ENCODE measurements at regions not wholly inside any gene's neighbourhood (a gene's known extent, or its start where the extent isn't known, plus 50 kb on each side); places are given as distances from the start of the nearest gene placed in this dataset.

GRCh38 chr2:19686439-19686838 lies 215.3 kb downstream of the TTC32 start:
- H3K36me3 ChIP-seq (ENCODE audit: insufficient read depth, low read depth, low read length), result no peaks in the 10 kb centered on the region
- no peak overlapping the region for H3K4me3 ChIP-seq (ENCODE audit: low read length)
- no peaks in the 10 kb centered on the region for H3K9me3 ChIP-seq (ENCODE audit: insufficient read depth, low read depth, low read length)
- no peak overlapping the region for H3K9ac ChIP-seq (ENCODE audit: low read depth, low read length)
- H3K4me1 ChIP-seq (ENCODE audit: insufficient read depth, low read length), result no peaks in the 10 kb centered on the region
- no peaks in the 10 kb centered on the region for H3K27me3 ChIP-seq (ENCODE audit: insufficient read depth, low read length)
- no peak overlapping the region for H3K27ac ChIP-seq (ENCODE audit: low read length)

DNA sequence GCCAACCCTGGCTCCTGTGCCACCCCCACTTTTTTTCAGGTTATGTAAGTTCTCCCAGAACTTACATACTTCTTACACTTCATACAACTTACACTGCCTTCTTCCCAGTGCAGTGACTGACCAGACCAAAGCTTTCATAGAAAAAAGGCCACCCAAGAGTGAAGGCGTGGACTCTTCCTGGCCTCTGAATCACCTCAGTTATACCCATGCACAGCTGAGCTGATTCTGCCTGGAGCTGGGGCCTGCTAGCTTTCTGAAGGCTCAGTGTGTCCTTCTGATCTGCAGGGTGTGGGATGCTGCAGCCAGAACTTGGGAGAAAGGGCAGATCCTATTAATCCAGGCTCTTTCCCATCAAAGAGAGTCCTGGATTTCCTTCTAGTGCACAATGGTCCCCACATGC lies 216.1 kb downstream of the TTC32 start:
- Histone ChIP-seq H3K36me3 (ENCODE audit: insufficient read depth, low read depth, low read length) (no peaks in the 10 kb centered on the region), H3K4me3 (ENCODE audit: low read length) (no peak overlapping the region), H3K27me3 (ENCODE audit: insufficient read depth, low read length) (no peaks in the 10 kb centered on the region; the same call in 1 of the 2 replicates), H3K9ac (ENCODE audit: low read depth, low read length) (no peak overlapping the region), H3K4me1 (ENCODE audit: insufficient read depth, low read length) (no peaks in the 10 kb centered on the region), H3K9me3 (ENCODE audit: insufficient read depth, low read depth, low read length) (no peaks in the 10 kb centered on the region), H3K27ac (ENCODE audit: low read length) (no peak overlapping the region)

DNA sequence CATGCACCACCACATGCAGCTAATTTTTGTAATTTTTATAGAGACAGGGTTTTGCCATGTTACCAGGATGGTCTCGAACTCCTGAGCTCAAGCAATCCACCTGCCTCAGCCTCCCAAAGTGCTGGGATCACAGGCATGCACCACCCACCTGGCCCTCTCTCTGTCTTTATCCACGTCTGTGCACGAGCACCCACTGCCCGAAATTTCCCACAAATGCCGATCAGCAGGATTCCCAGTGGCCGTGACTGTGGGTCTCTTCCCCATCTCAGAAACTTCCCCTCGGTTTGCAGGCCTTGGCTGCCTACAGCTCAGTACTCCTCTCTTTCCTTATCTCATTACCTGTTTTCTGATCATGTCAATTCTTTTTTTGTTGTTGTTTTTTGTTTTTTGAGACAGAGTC lies 217.3 kb downstream of the TTC32 start:
- Histone ChIP-seq H3K36me3 (ENCODE audit: insufficient read depth, low read depth, low read length) (no peaks in the 10 kb centered on the region), H3K4me3 (ENCODE audit: low read length) (no peak overlapping the region), H3K27ac (ENCODE audit: low read length) (no peak overlapping the region), H3K27me3 (ENCODE audit: insufficient read depth, low read length) (no peaks in the 10 kb centered on the region; the same call in 1 of the 2 replicates), H3K4me1 (ENCODE audit: insufficient read depth, low read length) (no peaks in the 10 kb centered on the region), H3K9ac (ENCODE audit: low read depth, low read length) (no peak overlapping the region), H3K9me3 (ENCODE audit: insufficient read depth, low read depth, low read length) (no peaks in the 10 kb centered on the region)

GRCh38 chr2:19683556-19683955 lies 218.2 kb downstream of the TTC32 start:
- H3K4me1 ChIP-seq (ENCODE audit: insufficient read depth, low read length), result no peaks in the 10 kb centered on the region
- H3K27me3 ChIP-seq (ENCODE audit: insufficient read depth, low read length), result no peaks in the 10 kb centered on the region; the same call in 1 of the 2 replicates
- no peak overlapping the region for H3K9ac ChIP-seq (ENCODE audit: low read depth, low read length)
- H3K9me3 ChIP-seq (ENCODE audit: insufficient read depth, low read depth, low read length), result no peaks in the 10 kb centered on the region
- H3K27ac ChIP-seq (ENCODE audit: low read length), result no peak overlapping the region
- H3K36me3 ChIP-seq (ENCODE audit: insufficient read depth, low read depth, low read length), result no peaks in the 10 kb centered on the region
- no peak overlapping the region for H3K4me3 ChIP-seq (ENCODE audit: low read length)

DNA sequence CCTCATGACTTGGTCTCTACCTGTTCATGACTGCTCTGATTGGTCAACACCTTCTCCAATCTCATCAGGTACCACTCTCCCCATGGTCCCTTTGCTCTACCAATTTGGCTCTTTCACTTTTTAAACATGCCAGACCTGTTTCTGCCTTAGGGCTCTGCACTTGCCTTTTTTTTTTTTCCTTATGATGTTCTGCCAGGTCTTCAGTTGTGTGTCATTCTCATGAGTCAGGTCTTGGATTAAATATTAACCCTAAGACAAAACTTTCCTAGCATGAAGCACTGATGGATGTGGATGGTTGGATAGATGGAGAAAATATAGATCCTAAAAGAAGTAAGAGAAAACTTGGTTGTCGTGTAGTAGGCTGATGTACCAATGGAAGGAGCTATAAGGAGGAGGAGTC lies 219.3 kb downstream of the TTC32 start:
- Histone ChIP-seq H3K27ac (ENCODE audit: low read length) (no peak overlapping the region), H3K4me1 (ENCODE audit: insufficient read depth, low read length) (no peaks in the 10 kb centered on the region), H3K27me3 (ENCODE audit: insufficient read depth, low read length) (no peaks in the 10 kb centered on the region; the same call in 1 of the 2 replicates), H3K4me3 (ENCODE audit: low read length) (no peak overlapping the region), H3K9me3 (ENCODE audit: insufficient read depth, low read depth, low read length) (no peaks in the 10 kb centered on the region), H3K9ac (ENCODE audit: low read depth, low read length) (no peak overlapping the region), H3K36me3 (ENCODE audit: insufficient read depth, low read depth, low read length) (no peaks in the 10 kb centered on the region)

DNA sequence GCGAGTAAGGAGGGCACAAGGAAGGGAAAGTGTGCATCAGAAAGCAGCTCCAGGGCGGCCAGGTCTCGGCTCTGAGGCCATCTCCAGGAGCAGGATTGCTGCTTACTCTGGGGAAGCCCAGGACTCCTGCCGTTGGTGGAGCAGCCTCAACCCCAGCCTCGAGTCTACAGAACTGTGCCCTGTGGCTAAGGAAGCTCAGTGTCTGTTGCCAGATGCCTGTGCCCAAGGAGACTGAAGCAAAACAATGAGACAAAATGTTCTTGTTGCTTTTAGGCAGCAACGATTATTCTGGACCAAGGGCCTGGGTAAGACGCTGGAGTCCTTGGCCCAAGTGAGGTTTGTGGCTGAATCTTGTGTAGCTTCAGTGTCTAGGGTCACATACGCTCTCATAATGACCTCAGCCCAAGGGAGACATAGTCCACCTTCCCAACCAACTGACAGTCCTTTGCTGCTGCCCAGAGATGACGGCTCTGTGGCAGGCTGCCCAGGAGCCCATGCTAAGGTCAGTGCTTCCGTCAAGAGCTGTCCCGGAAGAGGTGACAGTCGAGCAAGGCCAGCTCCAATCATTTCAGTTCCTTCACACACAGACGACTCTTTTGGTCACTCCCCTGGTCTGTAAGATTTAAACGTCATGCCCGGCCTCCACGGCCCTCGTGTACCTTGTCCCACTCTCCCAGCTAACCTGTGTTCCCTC lies 223.8 kb downstream of the TTC32 start:
- Histone ChIP-seq H3K27ac (ENCODE audit: low read length) (no peak overlapping the region), H3K9ac (ENCODE audit: low read depth, low read length) (no peak overlapping the region), H3K4me1 (ENCODE audit: insufficient read depth, low read length) (no peaks in the 10 kb centered on the region), H3K9me3 (ENCODE audit: insufficient read depth, low read depth, low read length) (no peaks in the 10 kb centered on the region), H3K4me3 (ENCODE audit: low read length) (no peak overlapping the region), H3K36me3 (ENCODE audit: insufficient read depth, low read depth, low read length) (no peaks in the 10 kb centered on the region), H3K27me3 (ENCODE audit: insufficient read depth, low read length) (no peaks in the 10 kb centered on the region; the same call in 1 of the 2 replicates)

- Histone ChIP-seq H3K27ac (ENCODE audit: low read length) (no peak overlapping the region), H3K4me3 (ENCODE audit: low read length) (no peak overlapping the region), H3K4me1 (ENCODE audit: insufficient read depth, low read length) (no peaks in the 10 kb centered on the region), H3K27me3 (ENCODE audit: insufficient read depth, low read length) (no peaks in the 10 kb centered on the region; the same call in 1 of the 2 replicates), H3K36me3 (ENCODE audit: insufficient read depth, low read depth, low read length) (no peaks in the 10 kb centered on the region), H3K9me3 (ENCODE audit: insufficient read depth, low read depth, low read length) (no peaks in the 10 kb centered on the region), H3K9ac (ENCODE audit: low read depth, low read length) (no peak overlapping the region)
Observed at GRCh38 chr2:19677215-19677777, 224.5 kb downstream of the TTC32 start.

GRCh38 chr2:19676770-19677169 lies 225.0 kb downstream of the TTC32 start:
- Histone ChIP-seq H3K4me1 (ENCODE audit: insufficient read depth, low read length) (no peaks in the 10 kb centered on the region), H3K9me3 (ENCODE audit: insufficient read depth, low read depth, low read length) (no peaks in the 10 kb centered on the region), H3K9ac (ENCODE audit: low read depth, low read length) (no peak overlapping the region), H3K4me3 (ENCODE audit: low read length) (no peak overlapping the region), H3K27me3 (ENCODE audit: insufficient read depth, low read length) (no peaks in the 10 kb centered on the region; the same call in 1 of the 2 replicates), H3K27ac (ENCODE audit: low read length) (no peak overlapping the region), H3K36me3 (ENCODE audit: insufficient read depth, low read depth, low read length) (no peaks in the 10 kb centered on the region)

- H3K9me3 ChIP-seq (ENCODE audit: insufficient read depth, low read depth, low read length), result no peaks in the 10 kb centered on the region
- no peaks in the 10 kb centered on the region for H3K36me3 ChIP-seq (ENCODE audit: insufficient read depth, low read depth, low read length)
- no peak overlapping the region for H3K4me3 ChIP-seq (ENCODE audit: low read length)
- H3K27ac ChIP-seq (ENCODE audit: low read length), result no peak overlapping the region
- H3K9ac ChIP-seq (ENCODE audit: low read depth, low read length), result no peak overlapping the region
- H3K27me3 ChIP-seq (ENCODE audit: insufficient read depth, low read length), result no peaks in the 10 kb centered on the region; the same call in 1 of the 2 replicates
- H3K4me1 ChIP-seq (ENCODE audit: insufficient read depth, low read length), result no peaks in the 10 kb centered on the region
Observed at GRCh38 chr2:19675856-19676460, 225.8 kb downstream of the TTC32 start.

- Histone ChIP-seq H3K27me3 (ENCODE audit: insufficient read depth, low read length) (no peaks in the 10 kb centered on the region), H3K4me1 (ENCODE audit: insufficient read depth, low read length) (no peaks in the 10 kb centered on the region), H3K36me3 (ENCODE audit: insufficient read depth, low read depth, low read length) (no peaks in the 10 kb centered on the region), H3K9ac (ENCODE audit: low read depth, low read length) (no peak overlapping the region), H3K4me3 (ENCODE audit: low read length) (no peak overlapping the region), H3K9me3 (ENCODE audit: insufficient read depth, low read depth, low read length) (no peaks in the 10 kb centered on the region), H3K27ac (ENCODE audit: low read length) (no peak overlapping the region)
Observed at GRCh38 chr2:19675003-19675629, 226.7 kb downstream of the TTC32 start.

GRCh38 chr2:19674051-19675002 lies 227.5 kb downstream of the TTC32 start:
- Histone ChIP-seq H3K9ac (ENCODE audit: low read depth, low read length) (no peak overlapping the region), H3K27ac (ENCODE audit: low read length) (no peak overlapping the region), H3K27me3 (ENCODE audit: insufficient read depth, low read length) (no peaks in the 10 kb centered on the region)

More at GRCh38 chr2:19674051-19675002, 227.5 kb downstream of the TTC32 start:
- H3K36me3 ChIP-seq (ENCODE audit: insufficient read depth, low read depth, low read length), result no peaks in the 10 kb centered on the region
- H3K4me3 ChIP-seq (ENCODE audit: low read length), result no peak overlapping the region
- H3K4me1 ChIP-seq (ENCODE audit: insufficient read depth, low read length), result no peaks in the 10 kb centered on the region
- H3K9me3 ChIP-seq (ENCODE audit: insufficient read depth, low read depth, low read length), result no peaks in the 10 kb centered on the region
